DMS114 treated with DMSO at 0.1 percent for 48 hours (cell line): ENCODE measurements at regions not wholly inside any gene's neighbourhood (a gene's known extent, or its start where the extent isn't known, plus 50 kb on each side); places are given as distances from the start of the nearest gene placed in this dataset.
"Not testable (repeated sequence)": the region's sequence is repeated elsewhere in the genome, so short reads cannot be mapped to it uniquely, and the experiment has no call there.

ENCODE experiments used
- DNase-seq: peaks from one replicate; lab custom pipeline; 2025; ENCODE audit not compliant: unreplicated experiment; lab: John Stamatoyannopoulos, UW

- DNase-seq = no peak
These were observed 108.9 kb upstream of the BARHL2 start for GRCh38 chr1:90826024-90826423.

GRCh38 chr1:90824551-90824950 lies 107.4 kb upstream of the BARHL2 start:
- DNase-seq = no peak

- DNase-seq = no peak
These were observed 106.6 kb upstream of the BARHL2 start for GRCh38 chr1:90823686-90824085.

GRCh38 chr1:90821788-90822359 lies 104.8 kb upstream of the BARHL2 start:
- no peak for DNase-seq

- no peak for DNase-seq
These were observed 104.2 kb upstream of the BARHL2 start for GRCh38 chr1:90821152-90821787.

- no peak for DNase-seq
These were observed 103.6 kb upstream of the BARHL2 start for GRCh38 chr1:90820745-90821144.

- no peak for DNase-seq
These were observed 100.3 kb upstream of the BARHL2 start for GRCh38 chr1:90817399-90817798.

- not testable (repeated sequence) for DNase-seq
These were observed 95.1 kb upstream of the BARHL2 start for GRCh38 chr1:90812237-90812636.

GRCh38 chr1:90811444-90811950 lies 94.4 kb upstream of the BARHL2 start:
- DNase-seq = not testable (repeated sequence)

- DNase-seq = no peak
These were observed 93.6 kb upstream of the BARHL2 start for GRCh38 chr1:90810681-90811080.

- no peak for DNase-seq
These were observed 92.9 kb upstream of the BARHL2 start for GRCh38 chr1:90809996-90810395.

GRCh38 chr1:90809093-90809492 lies 92.0 kb upstream of the BARHL2 start:
- no peak for DNase-seq

- no peak for DNase-seq
These were observed 90.2 kb upstream of the BARHL2 start for GRCh38 chr1:90807329-90807728.

GRCh38 chr1:90802622-90803021 lies 85.5 kb upstream of the BARHL2 start:
- DNase-seq = no peak

- no peak for DNase-seq
These were observed 83.1 kb upstream of the BARHL2 start for GRCh38 chr1:90800012-90800717.

- no peak for DNase-seq
These were observed 82.2 kb upstream of the BARHL2 start for GRCh38 chr1:90799326-90799725.

GRCh38 chr1:90798883-90799282 lies 81.8 kb upstream of the BARHL2 start:
- no peak for DNase-seq

GRCh38 chr1:90798344-90798743 lies 81.2 kb upstream of the BARHL2 start:
- no peak for DNase-seq

GRCh38 chr1:90795431-90795830 lies 78.3 kb upstream of the BARHL2 start:
- no peak for DNase-seq

GRCh38 chr1:90786709-90787108 lies 69.6 kb upstream of the BARHL2 start:
- DNase-seq = no peak

- DNase-seq = no peak
These were observed 67.2 kb upstream of the BARHL2 start for GRCh38 chr1:90784186-90784847.

GRCh38 chr1:90783181-90783580 lies 66.1 kb upstream of the BARHL2 start:
- DNase-seq = no peak
